HG02678 (cell line): ENCODE measurements at regions not wholly inside any gene's neighbourhood (a gene's known extent, or its start where the extent isn't known, plus 50 kb on each side); places are given as distances from the start of the nearest gene placed in this dataset.

Experiments used
- ATAC-seq: cut with Tn5 transposase; IDR thresholded peaks from one replicate; pipeline ENCODE4 v1.9.1; 2021; ENCODE audit warnings: mild to moderate bottlenecking, moderate library complexity; ENCODE audit not compliant: unreplicated experiment

DNA sequence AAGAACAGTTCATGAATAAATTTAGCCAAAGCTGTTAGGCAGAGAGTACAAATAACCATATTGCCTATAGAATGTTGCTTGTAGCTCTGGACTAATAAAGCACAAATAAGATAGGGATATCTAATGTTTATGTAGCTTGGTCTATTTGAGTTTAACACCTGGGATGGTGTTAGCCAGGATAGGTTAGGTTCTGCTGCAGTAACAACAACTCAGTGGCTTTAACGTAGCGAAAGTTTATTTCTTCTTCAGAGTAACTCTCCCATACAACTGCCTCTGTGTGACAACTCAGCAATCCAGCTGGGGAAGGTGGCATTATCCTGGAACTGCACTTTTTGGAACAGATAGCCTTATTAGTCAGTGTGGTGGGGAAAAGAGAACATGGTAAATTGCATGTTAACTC, 52.2 kb upstream of the STEAP4 start:
- no peak for ATAC-seq

- no peak for ATAC-seq
These were observed 51.8 kb upstream of the STEAP4 start for GRCh38 chr7:88358526-88358838.

DNA sequence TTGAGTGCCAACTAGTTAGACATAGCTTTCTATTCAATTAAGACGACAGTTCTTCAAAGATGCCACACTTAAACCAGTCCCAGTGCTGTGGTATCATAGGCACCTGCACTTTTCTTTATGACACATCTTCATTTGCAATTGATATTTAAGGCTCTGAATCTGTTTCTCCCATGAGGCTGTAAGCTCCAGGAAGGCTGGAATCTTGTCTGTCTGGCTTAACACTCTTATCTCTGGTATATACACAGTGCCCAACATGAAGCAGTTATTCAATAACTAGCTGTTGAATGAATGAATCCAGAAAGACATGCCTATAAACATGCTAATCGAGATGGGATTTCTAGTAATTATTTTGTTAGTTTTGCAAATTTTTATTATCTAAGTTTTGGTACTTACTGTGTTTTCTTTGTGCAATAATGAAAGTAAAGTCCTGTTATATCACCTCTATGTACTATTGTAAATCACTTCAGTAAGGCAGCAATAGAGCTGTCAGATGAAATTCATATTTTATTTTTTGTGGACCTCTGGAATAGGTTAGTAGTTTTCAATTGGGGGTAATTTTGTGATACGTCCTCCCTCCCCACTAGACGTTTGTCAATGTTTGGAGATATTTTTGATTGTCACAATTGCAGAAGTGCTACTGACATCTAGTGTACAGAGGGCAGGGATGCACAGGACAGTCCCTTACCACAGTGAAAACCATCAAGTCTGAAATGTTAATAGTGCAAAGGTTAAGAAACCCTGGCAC, 51.3 kb upstream of the STEAP4 start:
- ATAC-seq, result peak; percentile 74

DNA sequence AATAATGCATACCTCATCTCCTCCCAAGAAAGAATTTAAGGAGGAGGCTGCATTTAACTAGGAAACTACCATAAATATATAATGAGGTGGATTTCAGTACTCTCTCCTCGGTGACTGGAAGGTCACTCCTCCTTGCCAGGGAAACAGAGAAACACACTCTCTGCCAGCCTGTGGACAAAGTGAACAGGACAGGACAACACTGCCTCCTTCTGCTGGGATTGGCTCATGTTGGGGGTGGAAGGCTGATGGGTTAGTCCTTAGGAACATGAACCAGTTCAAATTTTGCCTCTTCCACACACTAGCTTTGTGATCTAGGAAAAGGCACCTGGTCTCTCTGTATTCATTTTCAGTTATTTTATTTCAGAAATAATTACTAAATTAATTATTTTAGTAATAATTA, 50.6 kb upstream of the STEAP4 start:
- ATAC-seq, result no peak
